ENCODE measurements at regions not wholly inside any gene's neighbourhood (a gene's known extent, or its start where the extent isn't known, plus 50 kb on each side); places are given as distances from the start of the nearest gene placed in this dataset.
"Not testable (repeated sequence)": the region's sequence is repeated elsewhere in the genome, so short reads cannot be mapped to it uniquely, and the experiment has no call there.

GRCh38 chr6:86872810-86873209 is 64.5 kb upstream of the HTR1E start:
- H3K36me3 Mint-ChIP-seq (ENCODE audit: low read depth); H3K4me3 Mint-ChIP-seq; H3K27ac Mint-ChIP-seq; H3K27me3 Mint-ChIP-seq (ENCODE audit: low read depth); H3K4me1 Mint-ChIP-seq (ENCODE audit: low read depth): not testable (repeated sequence)
- peaks cover 58% of the 10 kb centered on the region for H3K9me3 Mint-ChIP-seq

DNA sequence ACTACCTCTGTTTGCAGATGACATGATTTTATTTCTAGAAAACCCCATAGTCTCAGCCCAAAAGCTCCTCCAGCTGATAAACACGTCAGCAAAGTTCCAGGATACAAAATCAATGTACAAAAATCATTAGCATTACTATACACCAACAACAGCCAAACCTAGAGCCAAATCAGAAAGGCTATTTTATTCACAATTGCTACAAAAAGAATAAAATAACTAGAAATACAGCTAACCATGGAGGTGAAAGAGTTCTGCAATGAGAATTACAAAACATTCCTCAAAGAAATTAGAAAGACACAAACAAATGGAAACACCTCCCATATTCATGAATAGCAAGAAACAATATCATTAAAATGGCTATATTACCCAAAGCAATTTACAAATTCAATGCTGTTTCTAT is 65.6 kb upstream of the HTR1E start:
- no peak overlapping the region for H3K4me3 Mint-ChIP-seq
- no peak overlapping the region for H3K27ac Mint-ChIP-seq
- peaks cover 58% of the 10 kb centered on the region for H3K9me3 Mint-ChIP-seq
- H3K27me3 Mint-ChIP-seq (ENCODE audit: low read depth) = no peaks in the 10 kb centered on the region
- no peaks in the 10 kb centered on the region for H3K4me1 Mint-ChIP-seq (ENCODE audit: low read depth)
- H3K36me3 Mint-ChIP-seq (ENCODE audit: low read depth) = no peaks in the 10 kb centered on the region

GRCh38 chr6:86869500-86869899 is 67.8 kb upstream of the HTR1E start:
- H3K4me3 Mint-ChIP-seq = no peak overlapping the region
- no peak overlapping the region for H3K27ac Mint-ChIP-seq
- peaks cover 49% of the 10 kb centered on the region for H3K9me3 Mint-ChIP-seq

GRCh38 chr6:86859513-86859912 is 77.8 kb upstream of the HTR1E start:
- Mint-ChIP-seq H3K4me3 (no peak overlapping the region), H3K9me3 (no peaks in the 10 kb centered on the region), H3K36me3 (ENCODE audit: low read depth) (no peaks in the 10 kb centered on the region), H3K27me3 (ENCODE audit: low read depth) (no peaks in the 10 kb centered on the region), H3K4me1 (ENCODE audit: low read depth) (no peaks in the 10 kb centered on the region), H3K27ac (no peak overlapping the region)

More at GRCh38 chr6:86869500-86869899, 67.8 kb upstream of the HTR1E start:
- Mint-ChIP-seq H3K36me3 (ENCODE audit: low read depth) (no peaks in the 10 kb centered on the region), H3K4me1 (ENCODE audit: low read depth) (no peaks in the 10 kb centered on the region), H3K27me3 (ENCODE audit: low read depth) (no peaks in the 10 kb centered on the region)

GRCh38 chr6:86858970-86859369 is 78.4 kb upstream of the HTR1E start:
- H3K27me3 Mint-ChIP-seq (ENCODE audit: low read depth) = no peaks in the 10 kb centered on the region
- no peak overlapping the region for H3K4me3 Mint-ChIP-seq
- H3K4me1 Mint-ChIP-seq (ENCODE audit: low read depth) = no peaks in the 10 kb centered on the region
- H3K36me3 Mint-ChIP-seq (ENCODE audit: low read depth) = no peaks in the 10 kb centered on the region
- H3K27ac Mint-ChIP-seq = no peak overlapping the region
- no peaks in the 10 kb centered on the region for H3K9me3 Mint-ChIP-seq

- no peak overlapping the region for H3K4me3 Mint-ChIP-seq
- no peaks in the 10 kb centered on the region for H3K36me3 Mint-ChIP-seq (ENCODE audit: low read depth)
- H3K9me3 Mint-ChIP-seq = no peaks in the 10 kb centered on the region
- no peak overlapping the region for H3K27ac Mint-ChIP-seq
- H3K27me3 Mint-ChIP-seq (ENCODE audit: low read depth) = no peaks in the 10 kb centered on the region
- H3K4me1 Mint-ChIP-seq (ENCODE audit: low read depth) = no peaks in the 10 kb centered on the region
These were observed 79.5 kb upstream of the HTR1E start for GRCh38 chr6:86857783-86858182.

- H3K36me3 Mint-ChIP-seq (ENCODE audit: low read depth) = no peaks in the 10 kb centered on the region
- no peaks in the 10 kb centered on the region for H3K27me3 Mint-ChIP-seq (ENCODE audit: low read depth)
- H3K4me1 Mint-ChIP-seq (ENCODE audit: low read depth) = no peaks in the 10 kb centered on the region
- no peak overlapping the region for H3K4me3 Mint-ChIP-seq
- H3K9me3 Mint-ChIP-seq = no peaks in the 10 kb centered on the region
- H3K27ac Mint-ChIP-seq = no peak overlapping the region
These were observed 80.3 kb upstream of the HTR1E start for GRCh38 chr6:86856937-86857563.

- Mint-ChIP-seq H3K36me3 (ENCODE audit: low read depth) (no peaks in the 10 kb centered on the region), H3K4me3 (no peak overlapping the region), H3K4me1 (ENCODE audit: low read depth) (no peaks in the 10 kb centered on the region), H3K27ac (no peak overlapping the region), H3K27me3 (ENCODE audit: low read depth) (no peaks in the 10 kb centered on the region), H3K9me3 (no peaks in the 10 kb centered on the region)
These were observed 80.9 kb upstream of the HTR1E start for GRCh38 chr6:86856379-86856778.

GRCh38 chr6:86848986-86849385 is 88.3 kb upstream of the HTR1E start:
- no peaks in the 10 kb centered on the region for H3K27me3 Mint-ChIP-seq (ENCODE audit: low read depth)
- H3K36me3 Mint-ChIP-seq (ENCODE audit: low read depth) = no peaks in the 10 kb centered on the region
- H3K27ac Mint-ChIP-seq = no peak overlapping the region
- H3K9me3 Mint-ChIP-seq = no peaks in the 10 kb centered on the region
- H3K4me1 Mint-ChIP-seq (ENCODE audit: low read depth) = no peaks in the 10 kb centered on the region
- H3K4me3 Mint-ChIP-seq = no peak overlapping the region

DNA sequence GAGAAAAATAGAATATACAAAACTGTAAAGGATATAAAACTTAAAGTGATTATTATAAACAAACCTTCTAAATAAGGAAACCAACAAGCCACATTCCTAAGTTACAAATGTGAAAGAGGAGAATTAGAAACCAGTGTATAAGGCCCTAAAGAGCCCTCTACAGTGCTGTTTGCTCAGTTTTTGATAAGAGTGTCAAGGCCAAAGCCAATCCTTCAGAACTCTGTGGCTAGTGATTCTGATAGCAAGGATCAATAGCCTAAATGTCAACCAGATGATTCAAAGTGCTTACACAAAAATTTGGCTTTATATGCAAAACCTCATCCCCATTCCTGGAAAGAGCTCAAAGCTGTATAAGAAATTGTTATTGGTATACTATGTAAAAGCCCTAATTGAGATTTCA is 104.6 kb upstream of the HTR1E start:
- H3K27ac Mint-ChIP-seq = no peak overlapping the region
- H3K4me1 Mint-ChIP-seq (ENCODE audit: low read depth) = no peaks in the 10 kb centered on the region
- no peaks in the 10 kb centered on the region for H3K36me3 Mint-ChIP-seq (ENCODE audit: low read depth)
- no peak overlapping the region for H3K4me3 Mint-ChIP-seq
- no peaks in the 10 kb centered on the region for H3K27me3 Mint-ChIP-seq (ENCODE audit: low read depth)
- H3K9me3 Mint-ChIP-seq = no peaks in the 10 kb centered on the region

DNA sequence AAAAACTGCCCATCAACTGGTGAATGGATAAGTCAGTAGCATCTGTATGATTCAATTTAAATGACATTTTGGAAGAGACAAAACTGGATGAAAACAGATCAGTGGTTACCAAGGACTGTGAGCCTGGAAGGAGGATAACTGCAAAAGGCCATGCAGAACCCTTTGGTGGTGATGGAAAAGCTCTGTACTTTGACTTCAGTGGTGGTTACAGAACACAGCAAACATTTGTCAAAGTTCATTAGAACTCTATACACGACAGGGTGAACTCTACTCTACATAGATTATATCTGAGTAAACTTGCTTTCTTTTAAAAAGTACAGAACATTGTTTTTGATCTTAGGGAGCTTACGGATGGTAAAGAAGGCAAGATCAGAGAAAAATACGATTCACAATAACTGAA is 111.9 kb upstream of the HTR1E start:
- no peaks in the 10 kb centered on the region for H3K4me1 Mint-ChIP-seq (ENCODE audit: low read depth)
- H3K4me3 Mint-ChIP-seq = no peak overlapping the region
- H3K27me3 Mint-ChIP-seq (ENCODE audit: low read depth) = no peaks in the 10 kb centered on the region
- H3K27ac Mint-ChIP-seq = no peak overlapping the region
- no peaks in the 10 kb centered on the region for H3K36me3 Mint-ChIP-seq (ENCODE audit: low read depth)
- H3K9me3 Mint-ChIP-seq = no peaks in the 10 kb centered on the region

DNA sequence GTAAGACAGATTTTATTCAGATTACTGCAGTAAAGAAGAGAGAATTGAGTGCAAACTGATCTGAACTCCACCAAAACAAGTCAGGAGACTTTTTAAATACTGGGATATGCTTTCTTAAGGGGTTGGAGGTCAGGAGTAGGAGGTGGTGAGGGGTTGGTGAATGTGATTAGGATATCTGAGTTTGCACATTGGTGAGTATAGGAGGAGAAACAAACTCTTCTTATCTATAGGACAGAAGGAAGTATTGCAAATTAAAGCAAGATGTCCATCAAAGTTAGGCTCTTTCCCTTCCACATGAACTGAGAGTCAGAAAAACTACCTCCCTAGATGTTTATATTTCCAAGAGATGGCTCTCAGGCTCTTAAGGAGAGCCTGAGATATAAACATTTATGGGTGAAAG is 114.6 kb upstream of the HTR1E start:
- H3K27ac Mint-ChIP-seq = no peak overlapping the region
- no peaks in the 10 kb centered on the region for H3K36me3 Mint-ChIP-seq (ENCODE audit: low read depth)
- no peak overlapping the region for H3K4me3 Mint-ChIP-seq
- H3K27me3 Mint-ChIP-seq (ENCODE audit: low read depth) = no peaks in the 10 kb centered on the region
- H3K9me3 Mint-ChIP-seq = no peaks in the 10 kb centered on the region
- no peaks in the 10 kb centered on the region for H3K4me1 Mint-ChIP-seq (ENCODE audit: low read depth)

DNA sequence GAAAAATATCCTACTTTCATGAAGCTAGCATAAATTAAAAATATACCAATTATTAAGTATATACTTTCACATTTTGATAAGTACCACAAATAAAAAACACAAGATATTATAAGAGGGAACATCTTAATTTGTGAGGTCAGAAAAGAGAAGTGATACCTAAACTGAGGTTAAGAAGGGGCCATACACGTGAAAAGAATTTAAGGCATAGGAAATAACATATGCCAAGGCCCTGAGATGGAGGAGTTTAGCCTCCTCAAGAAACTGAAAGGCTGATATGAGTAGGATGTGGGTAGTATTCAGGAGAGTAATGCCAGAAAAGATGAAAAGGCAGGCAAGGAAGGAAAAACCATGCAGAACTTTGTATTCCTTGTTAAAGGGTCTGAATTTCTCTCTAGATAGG is 116.6 kb upstream of the HTR1E start:
- Mint-ChIP-seq H3K27me3 (ENCODE audit: low read depth) (no peaks in the 10 kb centered on the region), H3K9me3 (peaks cover 7% of the 10 kb centered on the region), H3K4me1 (ENCODE audit: low read depth) (no peaks in the 10 kb centered on the region), H3K4me3 (no peak overlapping the region), H3K36me3 (ENCODE audit: low read depth) (no peaks in the 10 kb centered on the region), H3K27ac (no peak overlapping the region)

- Mint-ChIP-seq H3K9me3 (no peaks in the 10 kb centered on the region), H3K27me3 (ENCODE audit: low read depth) (no peaks in the 10 kb centered on the region), H3K4me1 (ENCODE audit: low read depth) (no peaks in the 10 kb centered on the region), H3K27ac (no peak overlapping the region), H3K4me3 (no peak overlapping the region), H3K36me3 (ENCODE audit: low read depth) (no peaks in the 10 kb centered on the region)
These were observed 143.7 kb upstream of the HTR1E start for GRCh38 chr6:86793649-86794048.

DNA sequence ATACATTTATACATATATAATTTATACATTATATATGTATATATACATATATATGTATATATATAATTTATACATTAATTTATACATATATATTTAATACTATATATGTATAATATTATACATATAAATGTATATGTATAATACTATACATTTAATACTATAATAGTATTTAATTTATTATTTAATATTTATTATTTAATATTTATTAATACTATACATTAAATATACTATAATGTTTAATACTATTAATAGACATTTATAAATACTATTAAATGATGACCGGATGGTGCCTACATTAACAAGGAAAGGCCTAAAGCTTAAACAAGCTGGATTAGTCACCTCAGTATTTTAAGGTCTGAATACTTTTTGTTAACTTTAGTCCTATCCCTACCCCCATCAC is 145.9 kb upstream of the HTR1E start:
- Mint-ChIP-seq H3K36me3 (ENCODE audit: low read depth) (no peaks in the 10 kb centered on the region), H3K9me3 (no peaks in the 10 kb centered on the region), H3K27me3 (ENCODE audit: low read depth) (no peaks in the 10 kb centered on the region), H3K4me3 (no peak overlapping the region), H3K27ac (no peak overlapping the region), H3K4me1 (ENCODE audit: low read depth) (no peaks in the 10 kb centered on the region)

- H3K4me3 Mint-ChIP-seq = no peak overlapping the region
- H3K27ac Mint-ChIP-seq = no peak overlapping the region
- H3K27me3 Mint-ChIP-seq (ENCODE audit: low read depth) = no peaks in the 10 kb centered on the region
- no peaks in the 10 kb centered on the region for H3K36me3 Mint-ChIP-seq (ENCODE audit: low read depth)
- no peaks in the 10 kb centered on the region for H3K4me1 Mint-ChIP-seq (ENCODE audit: low read depth)
- no peaks in the 10 kb centered on the region for H3K9me3 Mint-ChIP-seq
These were observed 147.4 kb upstream of the HTR1E start for GRCh38 chr6:86789779-86790411.

Measured in T-helper 1 cell treated with Interleukin-12 subunit alpha and Interleukin-12 subunit beta and Interleukin-4 antibody, amounts not matched to agents 30 μg/mL and 1 μg/mL, for 36 hours (primary cell).